ENCODE measurements at regions not wholly inside any gene's neighbourhood (a gene's known extent, or its start where the extent isn't known, plus 50 kb on each side); places are given as distances from the start of the nearest gene placed in this dataset.

DNA sequence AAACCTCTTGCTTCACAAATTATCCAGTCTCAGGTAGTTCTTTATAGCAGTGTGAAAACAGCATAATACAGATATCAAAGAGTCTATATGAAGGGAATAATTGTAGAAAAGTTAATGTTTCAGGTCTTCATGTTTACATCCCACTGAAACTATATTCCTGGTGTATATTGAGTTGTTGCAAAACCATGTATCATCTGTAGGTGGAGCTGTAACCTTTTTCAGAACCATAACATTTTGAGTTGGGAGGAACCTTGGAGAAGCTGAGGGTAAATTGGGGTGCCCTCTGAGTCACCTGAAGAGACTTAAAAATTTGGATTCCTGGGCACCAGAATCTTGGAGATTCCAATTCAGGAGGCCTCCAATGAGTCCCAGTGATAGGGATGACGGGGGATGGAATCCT, 51.9 kb upstream of the TAPT1 start:
- ATAC-seq (no peak), DNase-seq (ENCODE audit: low spot score) (no peak)

Data from left lobe of liver (tissue), 2 donors.